Activated B cell treated with CpG ODN at 0.5 μM for 24 hours (primary cell): ENCODE measurements at regions not wholly inside any gene's neighbourhood (a gene's known extent, or its start where the extent isn't known, plus 50 kb on each side); places are given as distances from the start of the nearest gene placed in this dataset.

Experiments
- ATAC-seq: fragments of 200-7000 bp; cut with Tn5 transposase; one replicate; pipeline ENCODE4 v1.10.0; 2021; ENCODE audit warnings: low read depth, mild to moderate bottlenecking, moderate library complexity
- CTCF ChIA-PET: fragments of 350-600 bp; sonication (Branson Sonifier 250); formaldehyde crosslinking; loops from one replicate; lab custom pipeline; 2021; ENCODE audit warnings: antibody characterized with exemption; lab: Charles Lee
- POLR2A ChIA-PET: fragments of 350-600 bp; sonication (Branson Sonifier 250); formaldehyde crosslinking; loops from one replicate; lab custom pipeline; 2021; ENCODE audit warnings: antibody characterized with exemption; lab: Charles Lee
- DNase-seq: peaks from one replicate; pipeline ENCODE4 v3.0.0; 2022
- H3K27ac Mint-ChIP-seq: one replicate; pipeline ENCODE4 v1.8.0; 2020; ENCODE audit warnings: mixed read lengths
- H3K27me3 Mint-ChIP-seq: one replicate; pipeline ENCODE4 v1.8.0; 2021; ENCODE audit warnings: mixed read lengths
- H3K36me3 Mint-ChIP-seq: one replicate; pipeline ENCODE4 v1.8.0; 2021; ENCODE audit warnings: low read depth, mixed read lengths
- H3K4me1 Mint-ChIP-seq: one replicate; pipeline ENCODE4 v1.8.0; 2021; ENCODE audit warnings: mixed read lengths
- H3K4me3 Mint-ChIP-seq: one replicate; pipeline ENCODE4 v1.8.0; 2020; ENCODE audit warnings: mild to moderate bottlenecking, mixed read lengths
- H3K9me3 Mint-ChIP-seq: one replicate; pipeline ENCODE4 v1.8.0; 2020; ENCODE audit warnings: mixed read lengths
- intact Hi-C: fragments of 100-400 bp; cut with micrococcal nuclease; formaldehyde crosslinking; loops from one replicate; pipeline ENCODE4 v1.15.1; 2024
- TF ChIP-seq, protein P1 (sequence below): fragments of 200-600 bp; IDR thresholded peaks from one replicate; pipeline ENCODE4 v1.8.0; 2022; ENCODE audit warnings: antibody characterized with exemption, mild to moderate bottlenecking

DNA sequence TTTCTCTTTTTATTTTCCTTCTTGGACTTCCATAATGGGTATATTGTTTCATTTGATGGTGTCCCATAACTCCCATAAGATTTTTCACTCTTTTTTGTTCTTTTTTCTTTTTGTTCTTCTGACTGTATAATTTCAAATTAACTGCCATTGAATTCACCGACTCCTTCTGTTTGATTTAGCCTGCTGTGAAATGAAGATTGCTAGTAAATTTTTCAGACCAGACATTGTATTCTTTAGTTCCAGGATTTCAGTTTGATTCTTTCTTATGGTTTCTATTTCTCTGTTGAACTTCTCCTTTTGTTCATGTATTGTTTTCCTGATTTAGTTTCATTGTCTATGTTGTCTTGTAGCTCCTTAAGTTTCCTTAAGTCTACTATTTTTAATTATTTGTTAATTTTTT, 87.6 kb upstream of the SPOPL start:
- TF ChIP-seq, protein P1, sequence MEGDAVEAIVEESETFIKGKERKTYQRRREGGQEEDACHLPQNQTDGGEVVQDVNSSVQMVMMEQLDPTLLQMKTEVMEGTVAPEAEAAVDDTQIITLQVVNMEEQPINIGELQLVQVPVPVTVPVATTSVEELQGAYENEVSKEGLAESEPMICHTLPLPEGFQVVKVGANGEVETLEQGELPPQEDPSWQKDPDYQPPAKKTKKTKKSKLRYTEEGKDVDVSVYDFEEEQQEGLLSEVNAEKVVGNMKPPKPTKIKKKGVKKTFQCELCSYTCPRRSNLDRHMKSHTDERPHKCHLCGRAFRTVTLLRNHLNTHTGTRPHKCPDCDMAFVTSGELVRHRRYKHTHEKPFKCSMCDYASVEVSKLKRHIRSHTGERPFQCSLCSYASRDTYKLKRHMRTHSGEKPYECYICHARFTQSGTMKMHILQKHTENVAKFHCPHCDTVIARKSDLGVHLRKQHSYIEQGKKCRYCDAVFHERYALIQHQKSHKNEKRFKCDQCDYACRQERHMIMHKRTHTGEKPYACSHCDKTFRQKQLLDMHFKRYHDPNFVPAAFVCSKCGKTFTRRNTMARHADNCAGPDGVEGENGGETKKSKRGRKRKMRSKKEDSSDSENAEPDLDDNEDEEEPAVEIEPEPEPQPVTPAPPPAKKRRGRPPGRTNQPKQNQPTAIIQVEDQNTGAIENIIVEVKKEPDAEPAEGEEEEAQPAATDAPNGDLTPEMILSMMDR, result no peak
- Mint-ChIP-seq H3K4me3 (no peak overlapping the region), H3K27me3 (no peaks in the 10 kb centered on the region), H3K27ac (no peak overlapping the region), H3K36me3 (peaks cover 13% of the 10 kb centered on the region), H3K4me1 (no peaks in the 10 kb centered on the region), H3K9me3 (peaks cover 27% of the 10 kb centered on the region)
- intact Hi-C loops, result no loop called here
- CTCF ChIA-PET, result no interaction called here
- no peak for ATAC-seq
- POLR2A ChIA-PET, result no interaction called here
- DNase-seq, result no peak

DNA sequence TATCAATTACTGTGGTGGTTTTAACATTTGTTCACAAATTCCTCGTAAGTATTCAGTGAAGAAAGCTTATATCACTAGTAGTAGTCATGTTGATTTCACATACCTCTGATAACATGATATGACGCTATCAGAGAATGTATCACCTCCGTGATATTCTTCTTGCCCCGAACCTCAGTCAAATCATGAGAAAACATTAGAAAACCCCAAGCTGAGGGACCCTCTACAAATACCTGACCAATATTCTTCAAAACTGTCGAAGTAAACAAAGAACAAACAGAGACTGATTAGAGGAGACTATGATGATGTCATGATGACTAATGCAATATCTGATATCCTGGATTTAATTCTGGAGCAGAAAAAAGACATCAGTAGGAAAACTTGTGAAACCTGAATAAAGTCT, 85.6 kb upstream of the SPOPL start:
- TF ChIP-seq, protein P1, result no peak
- Mint-ChIP-seq H3K27me3 (no peaks in the 10 kb centered on the region), H3K36me3 (peaks cover 12% of the 10 kb centered on the region), H3K27ac (no peak overlapping the region), H3K4me1 (no peaks in the 10 kb centered on the region), H3K4me3 (no peak overlapping the region), H3K9me3 (peaks cover 24% of the 10 kb centered on the region)
- intact Hi-C loops, result no loop called here
- no peak for DNase-seq
- POLR2A ChIA-PET, result no interaction called here
- ATAC-seq, result no peak
- CTCF ChIA-PET, result no interaction called here

- H3K27ac Mint-ChIP-seq, result no peak overlapping the region
- H3K36me3 Mint-ChIP-seq, result peaks cover 2% of the 10 kb centered on the region
- DNase-seq (no peak), ATAC-seq (no peak)
- H3K4me3 Mint-ChIP-seq, result no peak overlapping the region
- ChIA-PET CTCF (no interaction called here), POLR2A (no interaction called here)
- H3K27me3 Mint-ChIP-seq, result no peaks in the 10 kb centered on the region
- TF ChIP-seq, protein P1, result no peak
- intact Hi-C loops, result no loop called here
- H3K4me1 Mint-ChIP-seq, result no peaks in the 10 kb centered on the region
- H3K9me3 Mint-ChIP-seq, result peaks cover 12% of the 10 kb centered on the region
Measured at GRCh38 chr2:138418453-138418852, 83.1 kb upstream of the SPOPL start.

GRCh38 chr2:138421315-138421970, 80.1 kb upstream of the SPOPL start:
- DNase-seq (no peak), ATAC-seq (no peak)
- no peaks in the 10 kb centered on the region for H3K4me1 Mint-ChIP-seq
- intact Hi-C loops, result no loop called here
- no peak overlapping the region for H3K4me3 Mint-ChIP-seq
- no peaks in the 10 kb centered on the region for H3K27me3 Mint-ChIP-seq
- ChIA-PET CTCF (no interaction called here), POLR2A (no interaction called here)
- TF ChIP-seq, protein P1, result no peak
- no peak overlapping the region for H3K27ac Mint-ChIP-seq
- H3K9me3 Mint-ChIP-seq, result peaks cover 12% of the 10 kb centered on the region
- H3K36me3 Mint-ChIP-seq, result no peaks in the 10 kb centered on the region

DNA sequence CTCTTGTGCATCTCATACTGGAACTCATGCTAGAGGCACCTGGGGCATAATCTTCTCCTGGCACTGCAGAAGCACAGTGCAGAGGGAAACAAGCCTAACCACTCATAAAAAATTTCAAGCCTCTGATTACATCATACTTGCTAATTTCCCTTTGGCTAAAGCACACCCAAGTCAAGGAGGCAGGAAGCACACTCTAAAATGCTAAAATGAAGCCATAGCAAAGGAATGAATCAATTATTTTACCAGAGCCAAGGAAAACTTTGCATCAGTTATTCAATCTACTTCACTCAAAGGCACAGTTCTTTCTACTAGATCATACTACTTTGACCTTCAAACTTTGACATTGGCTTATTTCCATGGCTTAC, 79.6 kb upstream of the SPOPL start:
- H3K9me3 Mint-ChIP-seq, result peaks cover 13% of the 10 kb centered on the region
- intact Hi-C loops, result no loop called here
- CTCF ChIA-PET, result no interaction called here
- H3K36me3 Mint-ChIP-seq, result no peaks in the 10 kb centered on the region
- H3K27me3 Mint-ChIP-seq, result no peaks in the 10 kb centered on the region
- H3K4me1 Mint-ChIP-seq, result no peaks in the 10 kb centered on the region
- no peak overlapping the region for H3K4me3 Mint-ChIP-seq
- no peak overlapping the region for H3K27ac Mint-ChIP-seq
- POLR2A ChIA-PET, result no interaction called here
- no peak for DNase-seq
- TF ChIP-seq, protein P1, result no peak
- ATAC-seq, result no peak
